ENCODE measurements at regions not wholly inside any gene's neighbourhood (a gene's known extent, or its start where the extent isn't known, plus 50 kb on each side); places are given as distances from the start of the nearest gene placed in this dataset.

- no peaks in the 10 kb centered on the region for H3K27me3 Mint-ChIP-seq (ENCODE audit: insufficient read depth, low read depth)
- H4K20me1 ChIP-seq (ENCODE audit: low read depth): no peaks in the 10 kb centered on the region
- TF ChIP-seq CTCF (IDR thresholded peaks at IDR 0.05): no peak
- TF ChIP-seq EZH2 (IDR thresholded peaks at IDR 0.05): no peak
- no peak for TF ChIP-seq EZH2phosphoT487 (IDR thresholded peaks at IDR 0.05)
- no peaks in the 10 kb centered on the region for H3K79me2 ChIP-seq (ENCODE audit: low read depth)
- H3K27me3 ChIP-seq: no peaks in the 10 kb centered on the region
- no peak overlapping the region for H3K4me2 ChIP-seq
- H2AFZ ChIP-seq (replicated peaks): no peak overlapping the region
- H3K27ac Mint-ChIP-seq: no peak overlapping the region
- DNase-seq (ENCODE audit: low spot score): no peak
- H3K36me3 Mint-ChIP-seq: no peaks in the 10 kb centered on the region
- peaks cover 4% of the 10 kb centered on the region for H3K4me1 Mint-ChIP-seq
- H3K4me3 Mint-ChIP-seq: no peak overlapping the region
- no peaks in the 10 kb centered on the region for H3K9me3 ChIP-seq (ENCODE audit: low read depth)
- no peak overlapping the region for H3K27ac ChIP-seq
- H3K36me3 ChIP-seq: no peaks in the 10 kb centered on the region
- no peaks in the 10 kb centered on the region for H3F3A ChIP-seq (ENCODE audit: low read depth)
- H3K9me3 Mint-ChIP-seq: no peaks in the 10 kb centered on the region
- no peak overlapping the region for H3K9ac ChIP-seq
- no peak overlapping the region for H3K4me3 ChIP-seq
- H3K4me1 ChIP-seq: no peaks in the 10 kb centered on the region
These were observed 557.6 kb downstream of the CBLN2 start for GRCh38 chr18:71986351-71987050.

- Histone ChIP-seq H3F3A (ENCODE audit: low read depth) (no peaks in the 10 kb centered on the region), H3K79me2 (ENCODE audit: low read depth) (no peaks in the 10 kb centered on the region), H3K9ac (no peak overlapping the region), H3K9me3 (ENCODE audit: low read depth) (no peaks in the 10 kb centered on the region), H3K4me3 (no peak overlapping the region), H3K27me3 (no peaks in the 10 kb centered on the region), H3K4me1 (no peaks in the 10 kb centered on the region), H3K36me3 (no peaks in the 10 kb centered on the region), H2AFZ (replicated peaks) (no peak overlapping the region), H3K27ac (no peak overlapping the region), H4K20me1 (ENCODE audit: low read depth) (no peaks in the 10 kb centered on the region), H3K4me2 (no peak overlapping the region)
- Mint-ChIP-seq H3K9me3 (no peaks in the 10 kb centered on the region), H3K27me3 (ENCODE audit: insufficient read depth, low read depth) (no peaks in the 10 kb centered on the region), H3K27ac (no peak overlapping the region), H3K4me1 (no peaks in the 10 kb centered on the region), H3K4me3 (no peak overlapping the region), H3K36me3 (no peaks in the 10 kb centered on the region)
- no peak for TF ChIP-seq EZH2 (IDR thresholded peaks at IDR 0.05)
- no peak for TF ChIP-seq EZH2phosphoT487 (IDR thresholded peaks at IDR 0.05)
- TF ChIP-seq CTCF (IDR thresholded peaks at IDR 0.05): no peak
- no peak for DNase-seq (ENCODE audit: low spot score)
These were observed 567.4 kb downstream of the CBLN2 start for GRCh38 chr18:71976744-71977143.

GRCh38 chr18:71966791-71967190, 577.4 kb downstream of the CBLN2 start:
- Histone ChIP-seq H3K9ac (no peak overlapping the region), H3K4me1 (no peaks in the 10 kb centered on the region), H3K4me3 (no peak overlapping the region), H3K4me2 (no peak overlapping the region), H2AFZ (replicated peaks) (no peak overlapping the region), H3K79me2 (ENCODE audit: low read depth) (no peaks in the 10 kb centered on the region), H4K20me1 (ENCODE audit: low read depth) (no peaks in the 10 kb centered on the region), H3K27me3 (no peaks in the 10 kb centered on the region), H3F3A (ENCODE audit: low read depth) (no peaks in the 10 kb centered on the region), H3K36me3 (no peaks in the 10 kb centered on the region), H3K9me3 (ENCODE audit: low read depth) (peaks cover 8% of the 10 kb centered on the region), H3K27ac (no peak overlapping the region)
- H3K4me3 Mint-ChIP-seq: no peak overlapping the region
- no peaks in the 10 kb centered on the region for H3K27me3 Mint-ChIP-seq (ENCODE audit: insufficient read depth, low read depth)
- no peak for TF ChIP-seq CTCF (IDR thresholded peaks at IDR 0.05)
- TF ChIP-seq EZH2 (IDR thresholded peaks at IDR 0.05): no peak
- no peaks in the 10 kb centered on the region for H3K4me1 Mint-ChIP-seq
- H3K36me3 Mint-ChIP-seq: no peaks in the 10 kb centered on the region
- H3K27ac Mint-ChIP-seq: no peak overlapping the region
- peaks cover 12% of the 10 kb centered on the region for H3K9me3 Mint-ChIP-seq
- no peak for DNase-seq (ENCODE audit: low spot score)
